WTC11 (cell line): ENCODE measurements at regions not wholly inside any gene's neighbourhood (a gene's known extent, or its start where the extent isn't known, plus 50 kb on each side); places are given as distances from the start of the nearest gene placed in this dataset.
"Not testable (repeated sequence)": the region's sequence is repeated elsewhere in the genome, so short reads cannot be mapped to it uniquely, and the experiment has no call there.

Source experiments
- ATF3 ChIP-seq: sonication (generic); formaldehyde crosslinking; conservative IDR thresholded peaks from 2 replicates; pipeline ENCODE4 v1.8.1; 2022; ENCODE audit warnings: mild to moderate bottlenecking, missing genetic modification reagents
- CBFB ChIP-seq: sonication (generic); formaldehyde crosslinking; IDR thresholded peaks from 2 replicates; pipeline ENCODE4 v1.8.1; 2022; ENCODE audit warnings: mild to moderate bottlenecking, low read depth, missing genetic modification reagents
- CTCF ChIP-seq: fragments of 200-600 bp; IDR thresholded peaks from 2 replicates; pipeline ENCODE4 v1.8.0; 2022; ENCODE audit warnings: antibody characterized with exemption
- E2F1 ChIP-seq: sonication (generic); formaldehyde crosslinking; IDR thresholded peaks from 2 replicates; pipeline ENCODE4 v1.8.0; 2022; ENCODE audit warnings: mild to moderate bottlenecking, missing genetic modification reagents
- ELF4 ChIP-seq: sonication (generic); formaldehyde crosslinking; IDR thresholded peaks from 2 replicates; pipeline ENCODE4 v1.8.1; 2022; ENCODE audit warnings: low read depth, mild to moderate bottlenecking, moderate library complexity, missing genetic modification reagents
- ESRRA ChIP-seq: sonication (generic); formaldehyde crosslinking; IDR thresholded peaks from 2 replicates; pipeline ENCODE4 v1.8.1; 2022; ENCODE audit warnings: mild to moderate bottlenecking, missing genetic modification reagents, borderline replicate concordance
- FOXP4 ChIP-seq: sonication (generic); formaldehyde crosslinking; IDR thresholded peaks from 2 replicates; pipeline ENCODE4 v1.8.0; 2022; ENCODE audit warnings: mild to moderate bottlenecking, missing genetic modification reagents
- SP1 ChIP-seq: sonication (generic); formaldehyde crosslinking; conservative IDR thresholded peaks from 2 replicates; pipeline ENCODE4 v1.8.1; 2022; ENCODE audit warnings: missing genetic modification reagents
- USF1 ChIP-seq: sonication (generic); formaldehyde crosslinking; IDR thresholded peaks from 2 replicates; pipeline ENCODE4 v1.8.0; 2022; ENCODE audit warnings: mild to moderate bottlenecking, missing genetic modification reagents
- USF2 ChIP-seq: sonication (generic); formaldehyde crosslinking; IDR thresholded peaks from 2 replicates; pipeline ENCODE4 v1.8.1; 2023; ENCODE audit warnings: mild to moderate bottlenecking, missing genetic modification reagents, moderate library complexity
- ZNF317 ChIP-seq: sonication (generic); formaldehyde crosslinking; IDR thresholded peaks from 2 replicates; pipeline ENCODE4 v1.8.1; 2023; ENCODE audit warnings: low read depth, mild to moderate bottlenecking, moderate library complexity, missing genetic modification reagents, borderline replicate concordance
- ZNF396 ChIP-seq: fragments of 250-450 bp; sonication (Bioruptor Pico); IDR thresholded peaks from 2 replicates; pipeline ENCODE4 v1.8.0; 2021; ENCODE audit warnings: mild to moderate bottlenecking, moderate library complexity, borderline replicate concordance

GRCh38 chr5:2349768-2350167 lies 401.7 kb downstream of the IRX2 start:
- TF ChIP-seq CTCF; USF2 (CRISPR knock-in tag); CBFB; FOXP4 (CRISPR knock-in tag); USF1; ATF3 (CRISPR knock-in tag); ZNF317; ZNF396 (CRISPR knock-in tag); E2F1 (CRISPR knock-in tag); SP1 (CRISPR knock-in tag); ELF4 (CRISPR knock-in tag); ESRRA (CRISPR knock-in tag): not testable (repeated sequence)
